ENCODE measurements at regions not wholly inside any gene's neighbourhood (a gene's known extent, or its start where the extent isn't known, plus 50 kb on each side); places are given as distances from the start of the nearest gene placed in this dataset.

GRCh38 chr11:127804747-127805400 lies 782.5 kb downstream of the ETS1 start:
- TF ChIP-seq CREB5 (CRISPR knock-in tag; IDR thresholded peaks at IDR 0.05; ENCODE audit: low read depth): no peak
- TF ChIP-seq PPARA (CRISPR knock-in tag; IDR thresholded peaks at IDR 0.05; ENCODE audit: borderline replicate concordance): no peak
- ATAC-seq: no peak

- no peak for ATAC-seq
- TF ChIP-seq RARB (CRISPR knock-in tag; IDR thresholded peaks at IDR 0.05): no peak
- no peak for TF ChIP-seq ZFP30 (CRISPR knock-in tag; IDR thresholded peaks at IDR 0.05)
- no peak for TF ChIP-seq CSRNP3 (CRISPR knock-in tag; IDR thresholded peaks at IDR 0.05)
- no peak for TF ChIP-seq PATZ1 (CRISPR knock-in tag; IDR thresholded peaks at IDR 0.05; ENCODE audit: borderline replicate concordance)
- no peak for TF ChIP-seq SNAI2 (CRISPR knock-in tag; IDR thresholded peaks at IDR 0.05)
- no peak for TF ChIP-seq ZFP3 (CRISPR knock-in tag; IDR thresholded peaks at IDR 0.05)
Measured at GRCh38 chr11:127803755-127804154, 783.6 kb downstream of the ETS1 start.

- ATAC-seq: no peak
- TF ChIP-seq PATZ1 (CRISPR knock-in tag; IDR thresholded peaks at IDR 0.05; ENCODE audit: borderline replicate concordance) (no peak), ZFP30 (CRISPR knock-in tag; IDR thresholded peaks at IDR 0.05) (no peak), TSHZ2 (CRISPR knock-in tag; IDR thresholded peaks at IDR 0.05) (no peak), TCF4 (CRISPR knock-in tag; IDR thresholded peaks at IDR 0.05; ENCODE audit: borderline replicate concordance) (no peak), PPARA (CRISPR knock-in tag; IDR thresholded peaks at IDR 0.05; ENCODE audit: borderline replicate concordance) (no peak), RARB (CRISPR knock-in tag; IDR thresholded peaks at IDR 0.05) (no peak), SNAI2 (CRISPR knock-in tag; IDR thresholded peaks at IDR 0.05) (no peak), ARNTL (CRISPR knock-in tag; IDR thresholded peaks at IDR 0.05; ENCODE audit: borderline replicate concordance, low read depth) (no peak), ESRRG (CRISPR knock-in tag; IDR thresholded peaks at IDR 0.05) (no peak), ISL1 (CRISPR knock-in tag; IDR thresholded peaks at IDR 0.05) (no peak), ZC3H10 (CRISPR knock-in tag; IDR thresholded peaks at IDR 0.05) (no peak), TOX (CRISPR knock-in tag; IDR thresholded peaks at IDR 0.05; ENCODE audit: borderline replicate concordance) (no peak), OSR1 (CRISPR knock-in tag; IDR thresholded peaks at IDR 0.05) (no peak), BACH2 (CRISPR knock-in tag; IDR thresholded peaks at IDR 0.05; ENCODE audit: borderline replicate concordance) (no peak), ZNF70 (CRISPR knock-in tag; IDR thresholded peaks at IDR 0.05) (no peak)
Measured at GRCh38 chr11:127800989-127801688, 786.2 kb downstream of the ETS1 start.
